Breast epithelium (tissue), 3 donors: ENCODE measurements at regions not wholly inside any gene's neighbourhood (a gene's known extent, or its start where the extent isn't known, plus 50 kb on each side); places are given as distances from the start of the nearest gene placed in this dataset.

Experiments
- CTCF ChIP-seq, 3 donors: fragments of 450-650 bp; IDR thresholded peaks; one replicate each; pipeline ENCODE4 v1.5.1; 2016 to 2017; ENCODE audit warnings: antibody characterized with exemption in 3 of 3, mild to moderate bottlenecking in 3 of 3, moderate library complexity in 3 of 3
- POLR2A ChIP-seq: fragments of 450-650 bp; IDR thresholded peaks from one replicate; pipeline ENCODE4 v1.6.1; 2016; ENCODE audit warnings: antibody characterized with exemption, mild to moderate bottlenecking, moderate library complexity
- POLR2AphosphoS5 ChIP-seq, 3 donors: sonication (generic); formaldehyde crosslinking; IDR thresholded peaks; one replicate each; pipeline ENCODE4 v1.6.1; 2017; ENCODE audit warnings: antibody characterized with exemption in 3 of 3

- TF ChIP-seq POLR2AphosphoS5 (IDR thresholded peaks at IDR 0.05) (no peak), POLR2A (no peak), CTCF (IDR thresholded peaks at IDR 0.05) (no peak)
Measured at GRCh38 chr4:52290466-52290865, 239.4 kb downstream of the SPATA18 start.
